GM18507 (cell line): ENCODE measurements at regions not wholly inside any gene's neighbourhood (a gene's known extent, or its start where the extent isn't known, plus 50 kb on each side); places are given as distances from the start of the nearest gene placed in this dataset.

Experiments
- DNase-seq: peaks from one replicate; pipeline ENCODE4 v3.0.0; 2011; ENCODE audit warnings: low read depth; ENCODE audit not compliant: insufficient read length; ENCODE audit errors: extremely low spot score
- FAIRE-seq: peaks from 2 replicates; lab custom pipeline; 2011; peaks lifted over from hg19 to GRCh38; lab: Jason Lieb, UNC

- FAIRE-seq: no peak
- DNase-seq: no peak
These were observed 106.7 kb downstream of the RPS29 start for GRCh38 chr14:49479432-49479831.

- no peak for FAIRE-seq
- DNase-seq: no peak
These were observed 107.4 kb downstream of the RPS29 start for GRCh38 chr14:49478784-49479183.

- DNase-seq (no peak), FAIRE-seq (no peak)
These were observed 119.1 kb downstream of the RPS29 start for GRCh38 chr14:49467091-49467490.

GRCh38 chr14:49464885-49465284 is 121.3 kb downstream of the RPS29 start:
- FAIRE-seq: no peak
- no peak for DNase-seq

- no peak for DNase-seq
- no peak for FAIRE-seq
These were observed 123.0 kb downstream of the RPS29 start for GRCh38 chr14:49463146-49463545.

GRCh38 chr14:49461529-49462401 is 124.4 kb downstream of the RPS29 start:
- FAIRE-seq (peak; percentile 80), DNase-seq (peak; percentile 2)

GRCh38 chr14:49460662-49461061 is 125.5 kb downstream of the RPS29 start:
- DNase-seq (no peak), FAIRE-seq (no peak)

GRCh38 chr14:49456589-49456988 is 129.6 kb downstream of the RPS29 start:
- DNase-seq (no peak), FAIRE-seq (no peak)

- no peak for FAIRE-seq
- DNase-seq: no peak
These were observed 134.2 kb downstream of the RPS29 start for GRCh38 chr14:49451938-49452337.

GRCh38 chr14:49449749-49450148 is 136.4 kb downstream of the RPS29 start:
- FAIRE-seq: no peak

GRCh38 chr14:49447540-49448107 is 138.6 kb downstream of the RPS29 start:
- FAIRE-seq: no peak

More at GRCh38 chr14:49449749-49450148, 136.4 kb downstream of the RPS29 start:
- DNase-seq: no peak

GRCh38 chr14:49446801-49447200 is 139.4 kb downstream of the RPS29 start:
- FAIRE-seq: no peak
- DNase-seq: no peak

More at GRCh38 chr14:49447540-49448107, 138.6 kb downstream of the RPS29 start:
- DNase-seq: no peak

GRCh38 chr14:49438256-49438770 is 147.9 kb downstream of the RPS29 start:
- FAIRE-seq: no peak
- no peak for DNase-seq

GRCh38 chr14:49428076-49428475 is 158.1 kb downstream of the RPS29 start:
- no peak for FAIRE-seq

GRCh38 chr14:49427117-49427516 is 159.1 kb downstream of the RPS29 start:
- no peak for DNase-seq
- no peak for FAIRE-seq

More at GRCh38 chr14:49428076-49428475, 158.1 kb downstream of the RPS29 start:
- DNase-seq: no peak

GRCh38 chr14:49425921-49426320 is 160.3 kb downstream of the RPS29 start:
- FAIRE-seq (no peak), DNase-seq (no peak)

- DNase-seq (no peak), FAIRE-seq (no peak)
These were observed 161.5 kb downstream of the RPS29 start for GRCh38 chr14:49424436-49425331.

GRCh38 chr14:49420201-49420600 is 166.0 kb downstream of the RPS29 start:
- FAIRE-seq: no peak

GRCh38 chr14:49418789-49419188 is 167.4 kb downstream of the RPS29 start:
- no peak for FAIRE-seq
- no peak for DNase-seq

More at GRCh38 chr14:49420201-49420600, 166.0 kb downstream of the RPS29 start:
- no peak for DNase-seq

- DNase-seq (no peak), FAIRE-seq (no peak)
These were observed 168.4 kb downstream of the RPS29 start for GRCh38 chr14:49417790-49418189.
